ENCODE measurements at regions not wholly inside any gene's neighbourhood (a gene's known extent, or its start where the extent isn't known, plus 50 kb on each side); places are given as distances from the start of the nearest gene placed in this dataset.

GRCh38 chr5:56715986-56716385, 99.4 kb upstream of the MAP3K1 start:
- TF ChIP-seq CTCF (IDR thresholded peaks at IDR 0.05; ENCODE audit: poor library complexity) (no peak), EZH2phosphoT487 (IDR thresholded peaks at IDR 0.05; ENCODE audit: low read depth, severe bottlenecking, unreplicated experiment) (no peak), EZH2 (IDR thresholded peaks at IDR 0.05; ENCODE audit: borderline replicate concordance) (no peak)
